SK-N-SH treated with all-trans-retinoic acid at 6 μM for 48 hours (cell line): ENCODE measurements at regions not wholly inside any gene's neighbourhood (a gene's known extent, or its start where the extent isn't known, plus 50 kb on each side); places are given as distances from the start of the nearest gene placed in this dataset.

ENCODE experiments used
- ARNTL ChIP-seq: fragments of 450-650 bp; formaldehyde crosslinking; IDR thresholded peaks from 2 replicates; pipeline ENCODE4 v1.5.0; 2020; ENCODE audit warnings: low read depth, mild to moderate bottlenecking, moderate library complexity, borderline replicate concordance
- BACH2 ChIP-seq: fragments of 250-450 bp; sonication (Bioruptor Pico); IDR thresholded peaks from 2 replicates; pipeline ENCODE4 v1.9.0; 2021; ENCODE audit warnings: mild to moderate bottlenecking, borderline replicate concordance
- CREB5 ChIP-seq: fragments of 250-450 bp; sonication (Bioruptor Pico); IDR thresholded peaks from 2 replicates; pipeline ENCODE4 v1.5.1; 2020; ENCODE audit warnings: low read depth, mild to moderate bottlenecking, moderate library complexity
- CSRNP3 ChIP-seq: fragments of 250-450 bp; sonication (Bioruptor Pico); IDR thresholded peaks from 2 replicates; pipeline ENCODE4 v1.5.1; 2021; ENCODE audit warnings: mild to moderate bottlenecking, moderate library complexity
- GLIS3 ChIP-seq: fragments of 250-450 bp; sonication (Bioruptor Pico); IDR thresholded peaks from 2 replicates; pipeline ENCODE4 v1.5.0; 2020; ENCODE audit warnings: mild to moderate bottlenecking, moderate library complexity
- PATZ1 ChIP-seq: fragments of 250-450 bp; sonication (Bioruptor Pico); IDR thresholded peaks from 2 replicates; pipeline ENCODE4 v1.8.0; 2020; ENCODE audit warnings: mild to moderate bottlenecking, moderate library complexity, borderline replicate concordance
- SNAI2 ChIP-seq: fragments of 250-450 bp; sonication (Bioruptor Pico); IDR thresholded peaks from 2 replicates; pipeline ENCODE4 v1.5.0; 2020; ENCODE audit warnings: mild to moderate bottlenecking, moderate library complexity
- TCF4 ChIP-seq: fragments of 250-450 bp; sonication (Bioruptor Pico); IDR thresholded peaks from 2 replicates; pipeline ENCODE4 v1.8.0; 2021; ENCODE audit warnings: mild to moderate bottlenecking, moderate library complexity, borderline replicate concordance
- TOX ChIP-seq: fragments of 250-450 bp; sonication (Bioruptor Pico); IDR thresholded peaks from 2 replicates; pipeline ENCODE4 v1.8.0; 2021; ENCODE audit warnings: mild to moderate bottlenecking, moderate library complexity, borderline replicate concordance
- TSHZ2 ChIP-seq: fragments of 250-450 bp; sonication (Bioruptor Pico); IDR thresholded peaks from 2 replicates; pipeline ENCODE4 v1.5.0; 2020; ENCODE audit warnings: mild to moderate bottlenecking, moderate library complexity
- ZFP3 ChIP-seq: fragments of 250-450 bp; sonication (Bioruptor Pico); IDR thresholded peaks from 2 replicates; pipeline ENCODE4 v1.5.0; 2020; ENCODE audit warnings: mild to moderate bottlenecking, moderate library complexity
- ZFP30 ChIP-seq: fragments of 450-650 bp; formaldehyde crosslinking; IDR thresholded peaks from 2 replicates; pipeline ENCODE4 v1.5.0; 2022; ENCODE audit warnings: mild to moderate bottlenecking, moderate library complexity

DNA sequence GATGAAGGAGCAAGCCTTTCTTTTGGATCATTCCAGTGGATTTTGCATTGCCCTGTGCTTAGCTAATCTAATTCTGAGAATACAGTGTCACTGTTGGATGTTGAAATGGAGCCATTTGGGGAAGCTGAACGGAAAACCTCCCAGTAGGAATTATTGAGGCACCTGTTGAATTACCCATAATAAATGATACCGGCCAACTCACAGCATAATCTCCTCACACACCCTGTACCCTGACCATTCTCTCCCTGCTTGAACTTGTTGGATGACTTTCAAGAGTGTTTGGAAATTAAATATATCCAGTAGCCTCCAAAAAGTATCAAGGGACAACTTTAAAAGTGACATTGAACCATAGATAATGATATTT lies 171.4 kb upstream of the HES1 start:
- no peak for TF ChIP-seq ARNTL (CRISPR knock-in tag)
- no peak for TF ChIP-seq ZFP30
- no peak for TF ChIP-seq CSRNP3 (CRISPR knock-in tag)
- TF ChIP-seq GLIS3: no peak
- no peak for TF ChIP-seq TCF4
- no peak for TF ChIP-seq CREB5
- no peak for TF ChIP-seq ZFP3 (CRISPR knock-in tag)
- TF ChIP-seq PATZ1 (CRISPR knock-in tag): no peak
- TF ChIP-seq TOX (CRISPR knock-in tag): no peak
- TF ChIP-seq SNAI2: no peak
- TF ChIP-seq TSHZ2 (CRISPR knock-in tag): no peak
- TF ChIP-seq BACH2: no peak
